PC-9 (cell line): ENCODE measurements at regions not wholly inside any gene's neighbourhood (a gene's known extent, or its start where the extent isn't known, plus 50 kb on each side); places are given as distances from the start of the nearest gene placed in this dataset.

Experiments used
- BruUV-seq: library from RNA; stranded (reverse); fragments of 400-500 nt; replicated peaks from 2 replicates; lab custom pipeline; 2021; lab: Mats Ljungman, UMichigan
- CTCF ChIA-PET: fragments of 300-600 bp; sonication (Branson Sonifier 250); formaldehyde crosslinking; loops from one replicate; lab custom pipeline; 2022; ENCODE audit warnings: antibody characterized with exemption; lab: Charles Lee
- POLR2A ChIA-PET: fragments of 300-600 bp; sonication (Branson Sonifier 250); formaldehyde crosslinking; loops from one replicate; lab custom pipeline; 2022; ENCODE audit warnings: antibody characterized with exemption; ENCODE audit not compliant: unreplicated experiment; lab: Charles Lee
- DNase-seq, 2 experiments: peaks; one replicate each; pipeline versions ENCODE4 v3.0.0 to v3.0.0-alpha.2; 2015 to 2022; ENCODE audit warnings: mixed read lengths in 1 of 2
- H2AFZ ChIP-seq: fragments of 200-600 bp; sonication (generic); 2 replicates; pipeline ENCODE4 v1.8.1; 2017; ENCODE audit warnings: antibody characterized with exemption
- H3F3A ChIP-seq: fragments of 200-600 bp; sonication (generic); 2 replicates; pipeline ENCODE4 v1.8.1; 2017; ENCODE audit warnings: antibody characterized with exemption, mild to moderate bottlenecking, low read depth; ENCODE audit not compliant: insufficient read depth
- H3K27ac ChIP-seq: fragments of 200-600 bp; sonication (generic); 2 replicates; pipeline ENCODE4 v1.6.1; 2016; ENCODE audit warnings: mixed run types
- H3K27me3 ChIP-seq: fragments of 200-600 bp; sonication (generic); 2 replicates; pipeline ENCODE4 v1.6.1; 2016; ENCODE audit warnings: low read depth, mixed run types; ENCODE audit not compliant: insufficient read depth
- H3K36me3 ChIP-seq: fragments of 200-600 bp; sonication (generic); 2 replicates; pipeline ENCODE4 v1.6.1; 2016; ENCODE audit warnings: low read depth, mixed run types
- H3K4me1 ChIP-seq: fragments of 200-600 bp; sonication (generic); replicated peaks from 2 replicates; pipeline ENCODE4 v1.6.1; 2016; ENCODE audit warnings: mixed run types; ENCODE audit not compliant: insufficient read depth
- H3K4me2 ChIP-seq: fragments of 200-600 bp; sonication (generic); 2 replicates; pipeline ENCODE4 v1.6.1; 2017; ENCODE audit warnings: mixed run types
- H3K4me3 ChIP-seq: fragments of 200-600 bp; sonication (generic); 2 replicates; pipeline ENCODE4 v1.6.1; 2016; ENCODE audit warnings: mixed run types
- H3K79me2 ChIP-seq: fragments of 200-600 bp; sonication (generic); 2 replicates; pipeline ENCODE4 v1.6.1; 2017; ENCODE audit warnings: low read depth, mixed run types
- H3K9me2 ChIP-seq: fragments of 200-600 bp; sonication (generic); 2 replicates; pipeline ENCODE4 v1.8.1; 2017; ENCODE audit warnings: mild to moderate bottlenecking; ENCODE audit not compliant: insufficient read depth
- H3K9me3 ChIP-seq: fragments of 200-600 bp; sonication (generic); 2 replicates; pipeline ENCODE4 v1.8.1; 2016; ENCODE audit warnings: low read depth; ENCODE audit not compliant: insufficient read depth
- H4K20me1 ChIP-seq: fragments of 200-600 bp; sonication (generic); 2 replicates; pipeline ENCODE4 v1.8.1; 2017; ENCODE audit not compliant: insufficient read depth
- EZH2 ChIP-seq: fragments of 200-600 bp; sonication (generic); IDR thresholded peaks from 2 replicates; pipeline ENCODE4 v1.8.0; 2017; ENCODE audit warnings: antibody characterized with exemption, low read depth
- intact Hi-C: fragments of 100-400 bp; cut with micrococcal nuclease; formaldehyde crosslinking; loops from one replicate; pipeline ENCODE4 v1.10.0; 2022; ENCODE audit not compliant: unreplicated experiment
- TF ChIP-seq, protein P1 (sequence below): fragments of 200-600 bp; sonication (generic); conservative IDR thresholded peaks from 2 replicates; pipeline ENCODE4 v1.6.1; 2017; ENCODE audit warnings: mixed run types, antibody characterized with exemption, mild to moderate bottlenecking, moderate library complexity

DNA sequence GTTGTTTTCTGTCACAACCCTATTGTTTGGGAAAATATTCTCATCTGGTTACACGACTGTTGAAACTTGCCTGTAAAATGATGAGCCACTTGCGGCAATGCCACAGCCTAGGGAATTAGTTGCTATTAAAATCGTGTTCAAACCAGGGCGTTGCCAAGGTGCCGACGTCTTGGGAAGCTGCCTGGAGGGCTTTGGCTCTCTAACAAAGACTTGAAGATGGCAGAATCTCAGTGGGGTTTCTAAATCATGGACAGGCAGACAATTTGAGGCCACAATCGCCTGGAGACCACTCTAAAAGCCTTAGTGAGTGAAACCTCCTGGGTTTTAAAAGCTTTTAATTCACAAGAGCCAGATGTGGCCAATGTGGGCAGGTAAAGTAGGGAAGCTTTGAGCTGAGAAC lies 117.2 kb upstream of the BMAL1 start:
- intact Hi-C loops, result no loop called here
- POLR2A ChIA-PET, result no interaction called here
- no peak for DNase-seq
- H3K4me1 ChIP-seq, result no peaks in the 10 kb centered on the region
- H3K27ac ChIP-seq, result no peak overlapping the region
- no peaks in the 10 kb centered on the region for H4K20me1 ChIP-seq
- TF ChIP-seq EZH2, result no peak
- TF ChIP-seq, protein P1, sequence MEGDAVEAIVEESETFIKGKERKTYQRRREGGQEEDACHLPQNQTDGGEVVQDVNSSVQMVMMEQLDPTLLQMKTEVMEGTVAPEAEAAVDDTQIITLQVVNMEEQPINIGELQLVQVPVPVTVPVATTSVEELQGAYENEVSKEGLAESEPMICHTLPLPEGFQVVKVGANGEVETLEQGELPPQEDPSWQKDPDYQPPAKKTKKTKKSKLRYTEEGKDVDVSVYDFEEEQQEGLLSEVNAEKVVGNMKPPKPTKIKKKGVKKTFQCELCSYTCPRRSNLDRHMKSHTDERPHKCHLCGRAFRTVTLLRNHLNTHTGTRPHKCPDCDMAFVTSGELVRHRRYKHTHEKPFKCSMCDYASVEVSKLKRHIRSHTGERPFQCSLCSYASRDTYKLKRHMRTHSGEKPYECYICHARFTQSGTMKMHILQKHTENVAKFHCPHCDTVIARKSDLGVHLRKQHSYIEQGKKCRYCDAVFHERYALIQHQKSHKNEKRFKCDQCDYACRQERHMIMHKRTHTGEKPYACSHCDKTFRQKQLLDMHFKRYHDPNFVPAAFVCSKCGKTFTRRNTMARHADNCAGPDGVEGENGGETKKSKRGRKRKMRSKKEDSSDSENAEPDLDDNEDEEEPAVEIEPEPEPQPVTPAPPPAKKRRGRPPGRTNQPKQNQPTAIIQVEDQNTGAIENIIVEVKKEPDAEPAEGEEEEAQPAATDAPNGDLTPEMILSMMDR, result no peak
- H3K9me2 ChIP-seq, result no peaks in the 10 kb centered on the region
- no peaks in the 10 kb centered on the region for H3K9me3 ChIP-seq
- CTCF ChIA-PET, result no interaction called here
- no peaks in the 10 kb centered on the region for H3K36me3 ChIP-seq
- H2AFZ ChIP-seq, result no peak overlapping the region
- no TSS peak for BruUV-seq
- no peak overlapping the region for H3K4me3 ChIP-seq
- no peak overlapping the region for H3K4me2 ChIP-seq
- H3F3A ChIP-seq, result no peaks in the 10 kb centered on the region
- H3K27me3 ChIP-seq, result no peaks in the 10 kb centered on the region
- H3K79me2 ChIP-seq, result no peaks in the 10 kb centered on the region

DNA sequence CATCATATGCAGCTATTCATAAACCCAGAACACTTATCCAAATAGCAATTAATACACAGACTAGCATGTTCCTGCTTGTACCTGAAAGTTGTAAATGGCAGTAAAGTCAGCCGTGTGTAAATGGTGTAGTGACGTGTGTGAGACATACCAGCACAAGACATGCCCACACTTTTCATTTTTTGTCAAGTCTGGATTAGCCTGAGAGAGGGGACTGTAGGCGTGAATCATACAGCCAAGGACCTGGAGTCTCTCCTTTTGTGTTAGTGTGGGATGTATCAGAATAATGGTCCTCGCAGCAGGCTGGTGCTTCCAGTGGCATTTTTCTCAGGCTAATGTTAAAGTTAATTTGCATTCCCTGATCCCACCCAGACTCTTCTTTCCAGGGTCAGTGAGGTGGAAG lies 116.8 kb upstream of the BMAL1 start:
- no peaks in the 10 kb centered on the region for H3K36me3 ChIP-seq
- intact Hi-C loops, result no loop called here
- H3K9me2 ChIP-seq, result no peaks in the 10 kb centered on the region
- no peak for DNase-seq
- CTCF ChIA-PET, result no interaction called here
- no peak overlapping the region for H3K4me3 ChIP-seq
- H3F3A ChIP-seq, result no peaks in the 10 kb centered on the region
- no peak overlapping the region for H3K4me2 ChIP-seq
- no peaks in the 10 kb centered on the region for H4K20me1 ChIP-seq
- no peaks in the 10 kb centered on the region for H3K79me2 ChIP-seq
- H2AFZ ChIP-seq, result no peak overlapping the region
- H3K27ac ChIP-seq, result no peak overlapping the region
- POLR2A ChIA-PET, result no interaction called here
- no peaks in the 10 kb centered on the region for H3K27me3 ChIP-seq
- BruUV-seq, result no TSS peak
- TF ChIP-seq, protein P1, result no peak
- TF ChIP-seq EZH2, result no peak
- H3K9me3 ChIP-seq, result no peaks in the 10 kb centered on the region
- no peaks in the 10 kb centered on the region for H3K4me1 ChIP-seq

DNA sequence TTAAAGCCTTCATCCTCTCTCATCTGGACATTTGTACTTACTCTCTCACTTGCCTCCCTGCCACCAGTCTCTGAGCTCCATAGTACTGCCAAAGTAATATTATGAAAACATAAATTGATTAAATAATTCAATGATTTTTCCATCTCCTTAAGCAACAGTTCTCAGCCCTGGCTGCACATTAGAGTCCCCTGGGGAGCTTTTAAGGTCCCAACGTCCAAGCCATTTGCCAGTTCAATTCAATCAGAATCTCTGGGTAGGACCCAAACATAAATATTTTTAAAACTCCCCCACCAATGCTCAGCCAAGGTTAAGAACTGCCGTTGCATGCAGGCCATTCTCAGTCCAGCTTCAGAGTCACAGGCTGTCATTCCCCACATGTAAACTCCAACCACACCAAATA lies 114.4 kb upstream of the BMAL1 start:
- BruUV-seq, result no TSS peak
- TF ChIP-seq EZH2, result no peak
- TF ChIP-seq, protein P1, result no peak
- no peaks in the 10 kb centered on the region for H3K36me3 ChIP-seq
- no peak overlapping the region for H2AFZ ChIP-seq
- H3K4me3 ChIP-seq, result no peak overlapping the region
- H3K4me2 ChIP-seq, result no peak overlapping the region
- DNase-seq, result no peak
- H3F3A ChIP-seq, result no peaks in the 10 kb centered on the region
- H3K4me1 ChIP-seq, result peaks cover 1% of the 10 kb centered on the region
- H3K27me3 ChIP-seq, result no peaks in the 10 kb centered on the region
- ChIA-PET CTCF (no interaction called here), POLR2A (no interaction called here)
- no peaks in the 10 kb centered on the region for H3K9me2 ChIP-seq
- H4K20me1 ChIP-seq, result no peaks in the 10 kb centered on the region
- H3K79me2 ChIP-seq, result no peaks in the 10 kb centered on the region
- H3K9me3 ChIP-seq, result no peaks in the 10 kb centered on the region
- intact Hi-C loops, result no loop called here
- H3K27ac ChIP-seq, result no peak overlapping the region
